BJ (cell line): ENCODE measurements at regions not wholly inside any gene's neighbourhood (a gene's known extent, or its start where the extent isn't known, plus 50 kb on each side); places are given as distances from the start of the nearest gene placed in this dataset. TPM values are rescaled to one million over a fixed set of nuclear protein-coding genes. Genes with fewer than 3 reads are reported as not detected.

Experiments used
- CTCF ChIA-PET: fragments of 350-600 bp; formaldehyde crosslinking; extraction: SDS; loops from one replicate; lab custom pipeline; 2021; ENCODE audit warnings: antibody characterized with exemption, inconsistent platforms; lab: Yijun Ruan, JAX
- POLR2A ChIA-PET: fragments of 300-600 bp; sonication (Branson Sonifier 250); formaldehyde crosslinking; extraction: SDS; loops from one replicate; lab custom pipeline; 2021; ENCODE audit warnings: antibody characterized with exemption; lab: Charles Lee
- DNase-seq: peaks from one replicate; pipeline ENCODE4 v3.0.0-alpha.2; 2011; ENCODE audit warnings: low read depth
- H3K27me3 ChIP-seq: 2 replicates; pipeline ENCODE4 v1.6.0; 2011; ENCODE audit warnings: low read length; ENCODE audit not compliant: control insufficient read depth, insufficient read depth
- H3K36me3 ChIP-seq: 2 replicates; pipeline ENCODE4 v1.5.1; 2011; ENCODE audit warnings: low read length; ENCODE audit not compliant: control insufficient read depth, insufficient read depth
- H3K4me3 ChIP-seq: 2 replicates; pipeline ENCODE4 v1.5.1; 2011; ENCODE audit warnings: low read depth, mild to moderate bottlenecking, control low read depth, low read length
- CTCF ChIP-seq: IDR thresholded peaks from 2 replicates; pipeline ENCODE4 v1.5.1; 2011; ENCODE audit warnings: low read depth, mild to moderate bottlenecking, control low read depth, inconsistent platforms, low read length, moderate library complexity; ENCODE audit not compliant: insufficient read depth
- small RNA-seq: library from RNA; depleted of rRNA; stranded (forward); fragments of <200 nt; gene quantifications from one replicate; pipeline ENCODE3, GENCODE V24; 2012; ENCODE audit warnings: low replicate concordance, low read depth; ENCODE audit not compliant: insufficient read length

GRCh38 chr6:54778731-54779130, 67.8 kb upstream of the FAM83B start:
- CTCF ChIA-PET = no interaction called here
- DNase-seq = no peak

GRCh38 chr6:54784011-54784410, 62.6 kb upstream of the FAM83B start:
- no peaks in the 10 kb centered on the region for H3K36me3 ChIP-seq
- no peak for DNase-seq
- CTCF ChIA-PET = no interaction called here
- no peak overlapping the region for H3K4me3 ChIP-seq
- TF ChIP-seq CTCF = no peak
- no peaks in the 10 kb centered on the region for H3K27me3 ChIP-seq
- POLR2A ChIA-PET = no interaction called here

More at GRCh38 chr6:54778731-54779130, 67.8 kb upstream of the FAM83B start:
- TF ChIP-seq CTCF = no peak
- H3K27me3 ChIP-seq = no peaks in the 10 kb centered on the region
- POLR2A ChIA-PET = no interaction called here
- H3K4me3 ChIP-seq = no peak overlapping the region
- H3K36me3 ChIP-seq = no peaks in the 10 kb centered on the region

GRCh38 chr6:54786154-54786553, 60.4 kb upstream of the FAM83B start:
- Histone ChIP-seq H3K27me3 (no peaks in the 10 kb centered on the region), H3K4me3 (no peak overlapping the region), H3K36me3 (no peaks in the 10 kb centered on the region)
- no peak for DNase-seq
- ChIA-PET POLR2A (no interaction called here), CTCF (no interaction called here)
- no peak for TF ChIP-seq CTCF

GRCh38 chr6:54787825-54788224, 58.7 kb upstream of the FAM83B start:
- ChIA-PET CTCF (no interaction called here), POLR2A (no interaction called here)
- H3K27me3 ChIP-seq = no peaks in the 10 kb centered on the region
- no peaks in the 10 kb centered on the region for H3K36me3 ChIP-seq
- no peak for DNase-seq
- no peak overlapping the region for H3K4me3 ChIP-seq
- TF ChIP-seq CTCF = no peak

Small RNA genes in the stretch of these regions (small RNA-seq; reads per million reads assigned to genes)
- gene RNU6-1023P = not detected
